ENCODE measurements at regions not wholly inside any gene's neighbourhood (a gene's known extent, or its start where the extent isn't known, plus 50 kb on each side); places are given as distances from the start of the nearest gene placed in this dataset.

DNA sequence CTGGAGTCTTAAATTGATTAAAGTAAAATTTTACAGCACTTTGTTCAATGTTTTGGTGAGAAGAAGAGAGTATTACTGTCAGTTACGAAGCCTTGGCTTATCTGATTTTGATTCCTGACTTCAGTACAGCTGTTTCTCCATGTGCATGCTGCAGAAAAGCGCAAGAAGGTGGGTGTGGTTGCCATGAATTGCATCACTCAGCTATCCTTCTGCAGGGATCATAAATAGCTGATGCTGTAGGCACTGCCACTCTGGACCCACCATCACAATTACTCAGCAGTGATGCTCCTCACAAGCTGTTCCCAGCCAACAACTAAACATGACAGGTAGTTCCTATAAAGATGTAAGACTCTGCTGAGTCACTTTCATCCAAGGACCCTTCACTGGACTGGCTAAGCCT lies 321.2 kb downstream of the IRS2 start:
- Histone ChIP-seq H2AFZ (replicated peaks; ENCODE audit: low read length, poor library complexity) (no peak overlapping the region), H3K4me3 (ENCODE audit: insufficient read depth, low read depth, low read length) (no peak overlapping the region), H2BK5ac (ENCODE audit: low read depth, low read length, poor library complexity, severe bottlenecking) (no peak overlapping the region), H3K9ac (ENCODE audit: low read depth, low read length) (no peak overlapping the region), H4K8ac (ENCODE audit: low read depth in 2 of 2, low read length in 2 of 2) (no peak overlapping the region), H3K27me3 (ENCODE audit: control insufficient read depth, insufficient read depth, low read length) (no peaks in the 10 kb centered on the region), H2AK9ac (replicated peaks; ENCODE audit: low read depth, low read length, poor library complexity) (no peak overlapping the region), H3K4ac (ENCODE audit: low read depth, low read length) (no peak overlapping the region), H2BK20ac (ENCODE audit: low read depth, low read length) (no peak overlapping the region), H4K20me1 (ENCODE audit: insufficient read depth, low read length) (no peaks in the 10 kb centered on the region), H3K23ac (ENCODE audit: low read depth, low read length) (no peak overlapping the region), H2BK120ac (ENCODE audit: low read depth, low read length) (no peak overlapping the region), H3K18ac (ENCODE audit: low read depth, low read length) (no peak overlapping the region), H3K4me2 (ENCODE audit: low read depth, low read length) (no peak overlapping the region), H2BK15ac (ENCODE audit: low read depth, low read length) (no peak overlapping the region), H3K9me3 (ENCODE audit: control insufficient read depth, insufficient read depth, low read length) (no peaks in the 10 kb centered on the region; the same call in 1 of the 2 replicates), H2AK5ac (ENCODE audit: low read depth, low read length) (no peak overlapping the region), H4K5ac (ENCODE audit: low read depth, low read length) (no peak overlapping the region), H3K36me3 (ENCODE audit: control insufficient read depth, insufficient read depth, low read length) (no peaks in the 10 kb centered on the region), H3K9me1 (ENCODE audit: insufficient read depth, low read length) (no peaks in the 10 kb centered on the region), H3K79me1 (ENCODE audit: low read depth in 1 of 2, low read length in 2 of 2) (no peaks in the 10 kb centered on the region), H3K56ac (ENCODE audit: extremely low read depth, insufficient read depth, low read length) (no peak overlapping the region), H3K14ac (replicated peaks; ENCODE audit: low read depth, low read length) (no peak overlapping the region), H3K4me1 (ENCODE audit: control insufficient read depth, insufficient read depth, low read length) (no peaks in the 10 kb centered on the region), H4K91ac (ENCODE audit: insufficient read depth, low read depth, low read length) (no peak overlapping the region), H3K27ac (ENCODE audit: insufficient read depth, low read length) (no peak overlapping the region)
- WGBS, 2 experiments (ENCODE audit: extremely low coverage in 2 of 2, insufficient read length in 1 of 2), result no CpG with 5 or more reads among the region's 2 CpGs
- dilution Hi-C loops (cut with HindIII; ENCODE audit: low sequenced_read_pairs, unreplicated experiment), result no loop called here
- CTCF ChIA-PET, result no interaction called here
- in situ Hi-C loops (cut with MboI; ENCODE audit: low sequenced_read_pairs), result no loop called here
- ATAC-seq (ENCODE audit: low read depth) (no peak), DNase-seq (peak; percentile 2)
- no TSS peak for BruUV-seq (replicated peaks)
- TF ChIP-seq RAD21 (IDR thresholded peaks at IDR 0.05; ENCODE audit: low read length) (no peak), MXI1 (IDR thresholded peaks at IDR 0.05; ENCODE audit: borderline replicate concordance, low read depth, low read length) (no peak), CEBPB (IDR thresholded peaks at IDR 0.05; ENCODE audit: low read depth, low read length) (0 out of 2 replicates have a peak, but pooled peaks have one; percentile 37), BHLHE40 (IDR thresholded peaks at IDR 0.05; ENCODE audit: low read depth, low read length) (no peak)
- POLR2A ChIA-PET (ENCODE audit: unreplicated experiment), result no interaction called here
- intact Hi-C loops (cut with micrococcal nuclease), result no loop called here

All from IMR-90 (cell line).